ENCODE measurements at regions not wholly inside any gene's neighbourhood (a gene's known extent, or its start where the extent isn't known, plus 50 kb on each side); places are given as distances from the start of the nearest gene placed in this dataset.

- no peak for TF ChIP-seq SP1 (IDR thresholded peaks at IDR 0.05; ENCODE audit: low read depth)
- no TSS peak for BruUV-seq (replicated peaks)
- ATAC-seq = no peak
These were observed 71.1 kb upstream of the MROH9 start for GRCh38 chr1:170864238-170864637.

GRCh38 chr1:170864876-170865538, 70.3 kb upstream of the MROH9 start:
- ChIA-PET RAD21 (ENCODE audit: low non-redundant PET in 1 of 2, low total read pairs in 2 of 2, uncharacterized antibody in 2 of 2, unreplicated experiment in 2 of 2) (no interaction called here), POLR2A (no interaction called here), CTCF (no interaction called here)
- no peak overlapping the region for H3K4me2 ChIP-seq (ENCODE audit: low read length)
- H3K36me3 ChIP-seq (ENCODE audit: control insufficient read depth in 1 of 2, insufficient read depth in 2 of 2, low read length in 2 of 2) = no peaks in the 10 kb centered on the region
- no peak overlapping the region for H3K27ac ChIP-seq (ENCODE audit: low read depth, low read length)
- H3K4me1 ChIP-seq (ENCODE audit: control insufficient read depth in 1 of 2, insufficient read depth in 2 of 2, low read length in 2 of 2) = no peaks in the 10 kb centered on the region
- H4K20me1 ChIP-seq (ENCODE audit: insufficient read depth) = no peaks in the 10 kb centered on the region
- ATAC-seq (no peak), DNase-seq (ENCODE audit: low read depth, low spot score) (no peak)
- intact Hi-C loops (cut with micrococcal nuclease) = no loop called here
- no TSS peak for BruUV-seq (replicated peaks)
- H3K9me3 ChIP-seq (ENCODE audit: control insufficient read depth in 1 of 2, insufficient read depth in 1 of 2, low read depth in 1 of 2, low read length in 2 of 2) = no peaks in the 10 kb centered on the region
- peaks cover 3% of the 10 kb centered on the region; the same call in 1 of the 2 replicates for H3K9me2 ChIP-seq (ENCODE audit: insufficient read depth)
- no peak overlapping the region for H3K9ac ChIP-seq (ENCODE audit: low read length)
- no peak overlapping the region for H3K4me3 ChIP-seq (replicated peaks in 1 of 2; ENCODE audit: low read depth in 1 of 2, low read length in 2 of 2)
- no peaks in the 10 kb centered on the region for H3K79me2 ChIP-seq (ENCODE audit: insufficient read depth, low read length)
- TF ChIP-seq ZFX (IDR thresholded peaks at IDR 0.05) (no peak), YY1 (IDR thresholded peaks at IDR 0.05; ENCODE audit: extremely low read depth, insufficient replicate concordance, low read depth, low read length) (no peak), MAX (IDR thresholded peaks at IDR 0.05) (no peak), CTCF (IDR thresholded peaks at IDR 0.05 in 2 of 3, conservative IDR thresholded peaks at IDR 0.05 in 1 of 3; ENCODE audit: borderline replicate concordance in 1 of 3, insufficient read depth in 1 of 3, low read depth in 2 of 3, low read length in 2 of 3) (no peak), EZH2phosphoT487 (IDR thresholded peaks at IDR 0.05; ENCODE audit: borderline replicate concordance) (no peak), SP1 (IDR thresholded peaks at IDR 0.05; ENCODE audit: low read depth) (no peak), REST (IDR thresholded peaks at IDR 0.05; ENCODE audit: low read depth) (no peak), POLR2A (IDR thresholded peaks at IDR 0.05; ENCODE audit: borderline replicate concordance, extremely low read depth, insufficient read depth, insufficient read length) (no peak), RAD21 (IDR thresholded peaks at IDR 0.05; ENCODE audit: low read depth) (no peak), ZNF274 (IDR thresholded peaks at IDR 0.05; ENCODE audit: low read depth, low read length) (no peak)
- no peak overlapping the region for H2AFZ ChIP-seq (ENCODE audit: low read depth, low read length, poor library complexity, severe bottlenecking)
- no peaks in the 10 kb centered on the region for H3K27me3 ChIP-seq (ENCODE audit: insufficient read depth, low read length)

More at GRCh38 chr1:170864238-170864637, 71.1 kb upstream of the MROH9 start:
- intact Hi-C loops (cut with micrococcal nuclease) = no loop called here
- H3K27ac ChIP-seq (ENCODE audit: low read depth, low read length) = no peak overlapping the region
- no peak overlapping the region for H3K4me2 ChIP-seq (ENCODE audit: low read length)
- no peak overlapping the region for H3K9ac ChIP-seq (ENCODE audit: low read length)
- no peak overlapping the region for H2AFZ ChIP-seq (ENCODE audit: low read depth, low read length, poor library complexity, severe bottlenecking)
- H3K27me3 ChIP-seq (ENCODE audit: insufficient read depth, low read length) = no peaks in the 10 kb centered on the region
- no peaks in the 10 kb centered on the region for H4K20me1 ChIP-seq (ENCODE audit: insufficient read depth)
- ChIA-PET RAD21 (ENCODE audit: low non-redundant PET in 1 of 2, low total read pairs in 2 of 2, uncharacterized antibody in 2 of 2, unreplicated experiment in 2 of 2) (no interaction called here), CTCF (no interaction called here), POLR2A (no interaction called here)
- no peaks in the 10 kb centered on the region for H3K79me2 ChIP-seq (ENCODE audit: insufficient read depth, low read length)
- H3K4me1 ChIP-seq (ENCODE audit: control insufficient read depth in 1 of 2, insufficient read depth in 2 of 2, low read length in 2 of 2) = no peaks in the 10 kb centered on the region
- no peak for DNase-seq (ENCODE audit: low read depth, low spot score)
- no peaks in the 10 kb centered on the region for H3K9me3 ChIP-seq (ENCODE audit: control insufficient read depth in 1 of 2, insufficient read depth in 1 of 2, low read depth in 1 of 2, low read length in 2 of 2)
- peaks cover 3% of the 10 kb centered on the region; the same call in 1 of the 2 replicates for H3K9me2 ChIP-seq (ENCODE audit: insufficient read depth)
- no peaks in the 10 kb centered on the region for H3K36me3 ChIP-seq (ENCODE audit: control insufficient read depth in 1 of 2, insufficient read depth in 2 of 2, low read length in 2 of 2)
- no peak overlapping the region for H3K4me3 ChIP-seq (replicated peaks in 1 of 2; ENCODE audit: low read depth in 1 of 2, low read length in 2 of 2)
